B cell (primary cell): ENCODE measurements at regions not wholly inside any gene's neighbourhood (a gene's known extent, or its start where the extent isn't known, plus 50 kb on each side); places are given as distances from the start of the nearest gene placed in this dataset.

Experiments used
- ATAC-seq: fragments of 200-7000 bp; cut with Tn5 transposase; one replicate; pipeline ENCODE4 v1.10.0; 2021; ENCODE audit warnings: low read depth, mild to moderate bottlenecking, moderate number of reproducible peaks, moderate library complexity
- CTCF ChIA-PET: fragments of 350-600 bp; sonication (Branson Sonifier 250); formaldehyde crosslinking; loops from one replicate; lab custom pipeline; 2021; ENCODE audit warnings: antibody characterized with exemption, inconsistent platforms; lab: Charles Lee
- POLR2A ChIA-PET: fragments of 350-600 bp; sonication (Branson Sonifier 250); formaldehyde crosslinking; loops from one replicate; lab custom pipeline; 2021; ENCODE audit warnings: antibody characterized with exemption; lab: Charles Lee
- DNase-seq: peaks from one replicate; pipeline ENCODE4 v3.0.0; 2013
- H2AFZ ChIP-seq: 2 replicates; pipeline ENCODE4 v1.6.1; 2012; ENCODE audit warnings: mild to moderate bottlenecking, low read depth, low read length; ENCODE audit not compliant: insufficient read depth, poor library complexity, severe bottlenecking
- H3K27ac ChIP-seq, 2 donors: 1 replicate in 1 of 2; 2 replicates in 1 of 2; pipeline ENCODE4 v1.5.1; 2012 to 2013; ENCODE audit warnings: low read length in 2 of 2, mild to moderate bottlenecking in 2 of 2, moderate library complexity in 1 of 2
- H3K27me3 ChIP-seq, 4 experiments: fragments of 200-600 bp in 1 of 4; sonication (generic) in 1 of 4; replicated peaks in 1 of 4; 1 replicate in 2 of 4; 2 replicates in 2 of 4; pipeline versions ENCODE4 v1.6.1 to v1.7.0; 2013 to 2016; ENCODE audit warnings: low read length in 3 of 4, mild to moderate bottlenecking in 2 of 4, mixed read lengths in 1 of 4, moderate library complexity in 1 of 4; ENCODE audit not compliant: insufficient read depth in 4 of 4, control insufficient read depth in 3 of 4; ENCODE audit errors: control extremely low read depth in 1 of 4
- H3K36me3 ChIP-seq, 2 experiments: replicated peaks in 1 of 2; 1 replicate in 1 of 2; 2 replicates in 1 of 2; pipeline versions ENCODE4 v1.6.1 to v1.7.1; 2013; ENCODE audit warnings: low read length in 1 of 2; ENCODE audit not compliant: insufficient read depth in 2 of 2, control insufficient read depth in 1 of 2; ENCODE audit errors: control extremely low read depth in 1 of 2, extremely low read depth in 1 of 2
- H3K4me1 ChIP-seq, 2 donors: fragments of 200-600 bp in 1 of 2; sonication (generic) in 1 of 2; 1 replicate in 1 of 2; 2 replicates in 1 of 2; pipeline versions ENCODE4 v1.5.1 to v1.6.1; 2013 to 2017; ENCODE audit warnings: low read length in 2 of 2; ENCODE audit not compliant: control insufficient read depth in 2 of 2, insufficient read depth in 2 of 2
- H3K4me2 ChIP-seq: replicated peaks from 2 replicates; pipeline ENCODE3; 2012; ENCODE audit warnings: mild to moderate bottlenecking, low read depth, low read length; ENCODE audit not compliant: poor library complexity, severe bottlenecking
- H3K4me3 ChIP-seq, 5 experiments: fragments of 200-600 bp in 1 of 5; sonication (generic) in 1 of 5; 1 replicate in 3 of 5; 2 replicates in 2 of 5; pipeline versions ENCODE4 v1.5.1 to v1.7.0; 2011 to 2016; ENCODE audit warnings: low read length in 4 of 5, mild to moderate bottlenecking in 4 of 5, low read depth in 2 of 5, control low read depth in 1 of 5, moderate library complexity in 1 of 5; ENCODE audit not compliant: insufficient read depth in 1 of 5; ENCODE audit errors: control extremely low read depth in 1 of 5, extremely low read depth in 1 of 5
- H3K79me2 ChIP-seq: fragments of 200-600 bp; sonication (generic); one replicate; pipeline ENCODE4 v1.6.0; 2016; ENCODE audit warnings: low read length; ENCODE audit not compliant: control insufficient read depth, insufficient read depth
- H3K9ac ChIP-seq: fragments of 200-600 bp; sonication (generic); 2 replicates; pipeline ENCODE4 v1.6.1; 2017; ENCODE audit warnings: mild to moderate bottlenecking, low read length, moderate library complexity
- H3K9me3 ChIP-seq, 3 donors: one replicate each; pipeline versions ENCODE4 v1.6.1 to v1.7.1; 2013; ENCODE audit warnings: low read length in 2 of 3; ENCODE audit not compliant: control insufficient read depth in 2 of 3, insufficient read depth in 1 of 3; ENCODE audit errors: control extremely low read depth in 1 of 3
- H4K20me1 ChIP-seq: 2 replicates; pipeline ENCODE4 v1.6.0; 2012; ENCODE audit warnings: mild to moderate bottlenecking, low read length; ENCODE audit not compliant: insufficient read depth, control insufficient read depth, poor library complexity, severe bottlenecking
- H3K27ac Mint-ChIP-seq: one replicate; pipeline ENCODE4 v1.8.0; 2021; ENCODE audit warnings: mixed read lengths
- H3K27me3 Mint-ChIP-seq: one replicate; pipeline ENCODE4 v1.8.0; 2021; ENCODE audit warnings: mixed read lengths
- H3K4me1 Mint-ChIP-seq: one replicate; pipeline ENCODE4 v1.8.0; 2021; ENCODE audit warnings: mixed read lengths
- H3K4me3 Mint-ChIP-seq: one replicate; pipeline ENCODE4 v1.8.0; 2021; ENCODE audit warnings: mixed read lengths
- H3K9me3 Mint-ChIP-seq: one replicate; pipeline ENCODE4 v1.8.0; 2022; ENCODE audit warnings: mixed read lengths; ENCODE audit not compliant: insufficient read depth
- EZH2 ChIP-seq: IDR thresholded peaks from 2 replicates; pipeline ENCODE4 v1.6.1; 2012; ENCODE audit warnings: borderline replicate concordance, low read depth, mild to moderate bottlenecking, moderate library complexity, low read length; ENCODE audit not compliant: insufficient read depth, poor library complexity, severe bottlenecking
- WGBS: methylation state at CpG from one replicate; pipeline ENCODE4 v1.1.5; 2013; ENCODE audit warnings: missing lambda C conversion rate; ENCODE audit not compliant: insufficient coverage; 5-methylcytosine and 5-hydroxymethylcytosine counted together
- intact Hi-C: fragments of 100-400 bp; cut with micrococcal nuclease; formaldehyde crosslinking; loops from one replicate; pipeline ENCODE4 v1.10.0; 2022
- TF ChIP-seq, protein P1 (sequence below): fragments of 200-600 bp; IDR thresholded peaks from one replicate; pipeline ENCODE4 v1.8.0; 2022; ENCODE audit warnings: antibody characterized with exemption, mild to moderate bottlenecking

DNA sequence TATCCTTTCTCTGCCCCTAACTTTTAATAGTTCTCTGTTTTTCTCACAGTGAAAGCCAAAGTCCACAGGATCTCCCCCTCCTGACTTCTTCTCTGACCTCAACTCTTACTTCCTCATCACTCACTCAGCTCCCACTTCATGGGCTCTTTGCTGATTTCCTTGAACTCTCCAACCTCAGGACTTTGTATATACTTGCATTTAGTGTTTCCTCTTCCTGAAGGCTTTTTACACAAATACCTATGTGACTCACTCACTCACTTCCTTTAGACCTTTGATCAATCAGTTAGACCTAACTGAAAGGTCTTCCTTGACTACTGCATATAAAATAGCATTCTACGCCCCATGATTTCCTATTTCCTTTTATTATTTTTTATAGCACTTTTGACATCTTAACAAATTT lies 233.1 kb upstream of the MEX3C start:
- POLR2A ChIA-PET: no interaction called here
- Histone ChIP-seq H3K36me3 (no peaks in the 10 kb centered on the region), H3K4me2 (no peak overlapping the region), H3K4me1 (no peaks in the 10 kb centered on the region), H4K20me1 (no peaks in the 10 kb centered on the region), H3K79me2 (no peaks in the 10 kb centered on the region), H3K27me3 (no peaks in the 10 kb centered on the region), H2AFZ (no peak overlapping the region), H3K9me3 (no peaks in the 10 kb centered on the region), H3K4me3 (no peak overlapping the region), H3K27ac (no peak overlapping the region), H3K9ac (no peak overlapping the region)
- no peak overlapping the region for H3K4me3 Mint-ChIP-seq
- H3K27me3 Mint-ChIP-seq: peaks cover 37% of the 10 kb centered on the region
- no peak for TF ChIP-seq EZH2
- TF ChIP-seq, protein P1, sequence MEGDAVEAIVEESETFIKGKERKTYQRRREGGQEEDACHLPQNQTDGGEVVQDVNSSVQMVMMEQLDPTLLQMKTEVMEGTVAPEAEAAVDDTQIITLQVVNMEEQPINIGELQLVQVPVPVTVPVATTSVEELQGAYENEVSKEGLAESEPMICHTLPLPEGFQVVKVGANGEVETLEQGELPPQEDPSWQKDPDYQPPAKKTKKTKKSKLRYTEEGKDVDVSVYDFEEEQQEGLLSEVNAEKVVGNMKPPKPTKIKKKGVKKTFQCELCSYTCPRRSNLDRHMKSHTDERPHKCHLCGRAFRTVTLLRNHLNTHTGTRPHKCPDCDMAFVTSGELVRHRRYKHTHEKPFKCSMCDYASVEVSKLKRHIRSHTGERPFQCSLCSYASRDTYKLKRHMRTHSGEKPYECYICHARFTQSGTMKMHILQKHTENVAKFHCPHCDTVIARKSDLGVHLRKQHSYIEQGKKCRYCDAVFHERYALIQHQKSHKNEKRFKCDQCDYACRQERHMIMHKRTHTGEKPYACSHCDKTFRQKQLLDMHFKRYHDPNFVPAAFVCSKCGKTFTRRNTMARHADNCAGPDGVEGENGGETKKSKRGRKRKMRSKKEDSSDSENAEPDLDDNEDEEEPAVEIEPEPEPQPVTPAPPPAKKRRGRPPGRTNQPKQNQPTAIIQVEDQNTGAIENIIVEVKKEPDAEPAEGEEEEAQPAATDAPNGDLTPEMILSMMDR: no peak
- ATAC-seq: no peak
- intact Hi-C loops: no loop called here
- peaks cover 5% of the 10 kb centered on the region for H3K9me3 Mint-ChIP-seq
- CTCF ChIA-PET: no interaction called here
- no CpG with 5 or more reads among the region's 1 CpG for WGBS
- DNase-seq: no peak
- H3K4me1 Mint-ChIP-seq: no peaks in the 10 kb centered on the region
- no peak overlapping the region for H3K27ac Mint-ChIP-seq

- H3K4me3 Mint-ChIP-seq: no peak overlapping the region
- Histone ChIP-seq H3K27ac (no peak overlapping the region), H3K9me3 (no peaks in the 10 kb centered on the region), H2AFZ (no peak overlapping the region), H3K36me3 (no peaks in the 10 kb centered on the region), H3K4me3 (no peak overlapping the region), H3K4me2 (no peak overlapping the region), H3K4me1 (no peaks in the 10 kb centered on the region), H3K9ac (no peak overlapping the region), H4K20me1 (no peaks in the 10 kb centered on the region), H3K79me2 (no peaks in the 10 kb centered on the region), H3K27me3 (peaks cover 0 to 6% (median 0%) of the 10 kb centered on the region in 4 experiments)
- peaks cover 36% of the 10 kb centered on the region for H3K27me3 Mint-ChIP-seq
- no peak for TF ChIP-seq EZH2
- TF ChIP-seq, protein P1: no peak
- no peaks in the 10 kb centered on the region for H3K4me1 Mint-ChIP-seq
- no peak for ATAC-seq
- intact Hi-C loops: no loop called here
- H3K9me3 Mint-ChIP-seq: peaks cover 5% of the 10 kb centered on the region
- no peak for DNase-seq
- no peak overlapping the region for H3K27ac Mint-ChIP-seq
- CTCF ChIA-PET: no interaction called here
- WGBS: no CpG with 5 or more reads among the region's 4 CpGs
- POLR2A ChIA-PET: no interaction called here
These were observed 235.8 kb upstream of the MEX3C start for GRCh38 chr18:51433296-51433695.
